Activated naive CD8-positive, alpha-beta T cell treated with anti-CD3 and anti-CD28 coated beads, Interleukin-2, amount 10 ng/mL, durations not matched to agents 7 days and 5 days (primary cell): ENCODE measurements at regions not wholly inside any gene's neighbourhood (a gene's known extent, or its start where the extent isn't known, plus 50 kb on each side); places are given as distances from the start of the nearest gene placed in this dataset.
A peak's percentile ranks its signal among the peaks of the same experiment; 100 is the strongest.
"Not testable (repeated sequence)": the region's sequence is repeated elsewhere in the genome, so short reads cannot be mapped to it uniquely, and the experiment has no call there.

Experiments used
- ATAC-seq: fragments of 150-1000 bp; cut with Tn5 transposase; one replicate; pipeline ENCODE4 v1.10.0; 2021; ENCODE audit warnings: low read depth, moderate library complexity
- POLR2A ChIA-PET: fragments of 350-600 bp; sonication (Branson Sonifier 250); formaldehyde crosslinking; loops from one replicate; lab custom pipeline; 2021; ENCODE audit warnings: antibody characterized with exemption; lab: Charles Lee
- DNase-seq: peaks from one replicate; pipeline ENCODE4 v3.0.0; 2021
- H3K27ac Mint-ChIP-seq: one replicate; pipeline ENCODE4 v1.8.0; 2022; ENCODE audit warnings: mild to moderate bottlenecking, mixed read lengths
- H3K27me3 Mint-ChIP-seq: one replicate; pipeline ENCODE4 v1.8.0; 2022; ENCODE audit warnings: mild to moderate bottlenecking, moderate library complexity, mixed read lengths
- H3K36me3 Mint-ChIP-seq: one replicate; pipeline ENCODE4 v1.8.0; 2021; ENCODE audit warnings: mild to moderate bottlenecking, mixed read lengths
- H3K4me1 Mint-ChIP-seq: one replicate; pipeline ENCODE4 v1.8.0; 2021; ENCODE audit warnings: mixed read lengths
- H3K4me3 Mint-ChIP-seq: one replicate; pipeline ENCODE4 v1.8.0; 2022; ENCODE audit warnings: mild to moderate bottlenecking, moderate library complexity, mixed read lengths
- H3K9me3 Mint-ChIP-seq: one replicate; pipeline ENCODE4 v1.8.0; 2021; ENCODE audit warnings: mixed read lengths

GRCh38 chr6:44001318-44002066 is 125.8 kb downstream of the MRPL14 start:
- no peaks in the 10 kb centered on the region for H3K9me3 Mint-ChIP-seq
- H3K36me3 Mint-ChIP-seq, result peaks cover 1% of the 10 kb centered on the region
- DNase-seq (no peak), ATAC-seq (no peak)
- H3K27me3 Mint-ChIP-seq, result peaks cover 36% of the 10 kb centered on the region
- POLR2A ChIA-PET, result interaction anchor here (0.6 kb wide), 1 partner anchor 367 kb away, joined by 3 read pairs; no protein-coding TSS in a partner anchor
- H3K4me3 Mint-ChIP-seq, result peak overlapping the region; percentile 85
- H3K4me1 Mint-ChIP-seq, result peaks cover 16% of the 10 kb centered on the region
- no peak overlapping the region for H3K27ac Mint-ChIP-seq

- H3K27me3 Mint-ChIP-seq, result peaks cover 33% of the 10 kb centered on the region
- H3K4me1 Mint-ChIP-seq, result peaks cover 16% of the 10 kb centered on the region
- DNase-seq (peak; percentile 48), ATAC-seq (peak; percentile 43)
- POLR2A ChIA-PET, result interaction anchor here (0.5 kb wide), 1 partner anchor 73 kb away, joined by 3 read pairs; no protein-coding TSS in a partner anchor
- H3K36me3 Mint-ChIP-seq, result peaks cover 1% of the 10 kb centered on the region
- H3K9me3 Mint-ChIP-seq, result no peaks in the 10 kb centered on the region
- peak overlapping the region; percentile 91 for H3K27ac Mint-ChIP-seq
- peak overlapping the region; percentile 85 for H3K4me3 Mint-ChIP-seq
Measured at GRCh38 chr6:44000164-44000842, 126.9 kb downstream of the MRPL14 start.

- no peaks in the 10 kb centered on the region for H3K9me3 Mint-ChIP-seq
- ATAC-seq, result no peak
- POLR2A ChIA-PET, result no interaction called here
- H3K27ac Mint-ChIP-seq, result no peak overlapping the region
- H3K36me3 Mint-ChIP-seq, result peaks cover 1% of the 10 kb centered on the region
- H3K4me1 Mint-ChIP-seq, result peaks cover 16% of the 10 kb centered on the region
- no peak overlapping the region for H3K4me3 Mint-ChIP-seq
- peaks cover 29% of the 10 kb centered on the region for H3K27me3 Mint-ChIP-seq
- DNase-seq, result no peak
Measured at GRCh38 chr6:43999628-44000027, 127.6 kb downstream of the MRPL14 start.

GRCh38 chr6:43998592-43999243 is 128.5 kb downstream of the MRPL14 start:
- POLR2A ChIA-PET, H3K36me3 Mint-ChIP-seq, H3K27ac Mint-ChIP-seq, H3K4me3 Mint-ChIP-seq, H3K9me3 Mint-ChIP-seq, ATAC-seq: not testable (repeated sequence)
- H3K27me3 Mint-ChIP-seq, result peaks cover 21% of the 10 kb centered on the region
- DNase-seq, result peak; percentile 17
- H3K4me1 Mint-ChIP-seq, result peaks cover 16% of the 10 kb centered on the region

- DNase-seq, H3K27ac Mint-ChIP-seq, H3K9me3 Mint-ChIP-seq, POLR2A ChIA-PET, ATAC-seq, H3K4me3 Mint-ChIP-seq, H3K36me3 Mint-ChIP-seq: not testable (repeated sequence)
- peaks cover 15% of the 10 kb centered on the region for H3K27me3 Mint-ChIP-seq
- peaks cover 14% of the 10 kb centered on the region for H3K4me1 Mint-ChIP-seq
Measured at GRCh38 chr6:43997990-43998585, 129.2 kb downstream of the MRPL14 start.

GRCh38 chr6:43997345-43997677 is 129.9 kb downstream of the MRPL14 start:
- Mint-ChIP-seq H3K9me3 (no peaks in the 10 kb centered on the region), H3K4me3 (no peak overlapping the region), H3K27me3 (peaks cover 9% of the 10 kb centered on the region), H3K36me3 (peaks cover 1% of the 10 kb centered on the region), H3K4me1 (peaks cover 13% of the 10 kb centered on the region), H3K27ac (no peak overlapping the region)
- no peak for ATAC-seq
- DNase-seq, result no peak
- POLR2A ChIA-PET, result no interaction called here

- no peak overlapping the region for H3K4me3 Mint-ChIP-seq
- H3K27me3 Mint-ChIP-seq, result peaks cover 6% of the 10 kb centered on the region
- H3K4me1 Mint-ChIP-seq, result peaks cover 13% of the 10 kb centered on the region
- no peaks in the 10 kb centered on the region for H3K9me3 Mint-ChIP-seq
- ATAC-seq, result no peak
- peaks cover 1% of the 10 kb centered on the region for H3K36me3 Mint-ChIP-seq
- DNase-seq, result no peak
- POLR2A ChIA-PET, result no interaction called here
- no peak overlapping the region for H3K27ac Mint-ChIP-seq
Measured at GRCh38 chr6:43996618-43997344, 130.5 kb downstream of the MRPL14 start.

- Mint-ChIP-seq H3K27me3 (no peaks in the 10 kb centered on the region), H3K4me1 (peaks cover 1% of the 10 kb centered on the region), H3K4me3 (no peak overlapping the region), H3K9me3 (no peaks in the 10 kb centered on the region), H3K27ac (no peak overlapping the region), H3K36me3 (no peaks in the 10 kb centered on the region)
- ATAC-seq (no peak), DNase-seq (no peak)
- POLR2A ChIA-PET, result no interaction called here
Measured at GRCh38 chr6:43995137-43995536, 132.1 kb downstream of the MRPL14 start.

- no peak for DNase-seq
- no peak overlapping the region for H3K27ac Mint-ChIP-seq
Measured at GRCh38 chr6:43993881-43994523, 133.2 kb downstream of the MRPL14 start.

GRCh38 chr6:43992783-43993644 is 134.2 kb downstream of the MRPL14 start:
- POLR2A ChIA-PET, result no interaction called here
- Mint-ChIP-seq H3K27ac (no peak overlapping the region), H3K4me1 (no peaks in the 10 kb centered on the region), H3K27me3 (peaks cover 3% of the 10 kb centered on the region), H3K36me3 (no peaks in the 10 kb centered on the region), H3K4me3 (no peak overlapping the region), H3K9me3 (no peaks in the 10 kb centered on the region)
- DNase-seq, result peak; percentile 14
- no peak for ATAC-seq

More at GRCh38 chr6:43993881-43994523, 133.2 kb downstream of the MRPL14 start:
- no peaks in the 10 kb centered on the region for H3K4me1 Mint-ChIP-seq
- ATAC-seq, result no peak
- H3K9me3 Mint-ChIP-seq, result no peaks in the 10 kb centered on the region
- POLR2A ChIA-PET, result no interaction called here
- no peaks in the 10 kb centered on the region for H3K36me3 Mint-ChIP-seq
- no peaks in the 10 kb centered on the region for H3K27me3 Mint-ChIP-seq
- no peak overlapping the region for H3K4me3 Mint-ChIP-seq

- Mint-ChIP-seq H3K4me3 (no peak overlapping the region), H3K4me1 (no peaks in the 10 kb centered on the region), H3K36me3 (no peaks in the 10 kb centered on the region), H3K9me3 (no peaks in the 10 kb centered on the region), H3K27me3 (peaks cover 3% of the 10 kb centered on the region), H3K27ac (no peak overlapping the region)
- DNase-seq (peak; percentile 15), ATAC-seq (no peak)
- POLR2A ChIA-PET, result no interaction called here
Measured at GRCh38 chr6:43992126-43992663, 135.1 kb downstream of the MRPL14 start.
